PC-9 (cell line): ENCODE measurements at regions not wholly inside any gene's neighbourhood (a gene's known extent, or its start where the extent isn't known, plus 50 kb on each side); places are given as distances from the start of the nearest gene placed in this dataset.

Experiments used
- EZH2 ChIP-seq: fragments of 200-600 bp; sonication (generic); IDR thresholded peaks from 2 replicates; pipeline ENCODE4 v1.8.0; 2017; ENCODE audit warnings: antibody characterized with exemption, low read depth
- TF ChIP-seq, protein P1 (sequence below): fragments of 200-600 bp; sonication (generic); conservative IDR thresholded peaks from 2 replicates; pipeline ENCODE4 v1.6.1; 2017; ENCODE audit warnings: mixed run types, antibody characterized with exemption, mild to moderate bottlenecking, moderate library complexity

DNA sequence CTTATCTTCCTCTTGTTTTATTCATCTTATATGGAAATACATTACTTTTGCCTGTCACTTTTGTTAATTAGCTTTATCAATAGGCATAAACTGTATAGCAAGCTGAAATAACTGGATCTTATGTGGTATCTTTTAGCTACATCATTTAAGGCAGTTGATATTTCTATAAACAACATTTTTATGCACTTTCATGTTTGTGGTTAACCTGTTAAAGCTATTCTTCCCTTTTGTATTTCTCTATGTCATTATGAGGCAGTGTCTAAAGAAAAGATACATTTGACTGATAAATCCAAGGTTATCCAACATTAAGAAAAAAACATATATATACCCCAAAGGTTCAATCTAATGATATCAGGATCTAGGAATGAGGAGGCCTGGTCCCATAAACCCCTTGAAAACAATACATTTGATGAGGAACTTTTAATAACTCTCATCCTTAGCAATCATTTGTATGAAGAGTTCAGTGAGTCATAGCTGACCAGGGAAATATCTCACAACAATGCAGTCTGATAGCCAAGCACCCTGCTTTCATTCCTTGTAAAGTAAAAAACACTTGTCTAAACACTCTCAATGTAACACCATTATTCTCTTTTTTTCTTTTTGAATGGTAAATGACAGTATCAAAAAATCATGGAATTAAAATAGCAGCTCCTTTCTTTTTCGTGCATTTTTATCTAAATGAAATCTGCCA is 300.9 kb downstream of the NEBL start:
- TF ChIP-seq EZH2 = no peak
- TF ChIP-seq, protein P1, sequence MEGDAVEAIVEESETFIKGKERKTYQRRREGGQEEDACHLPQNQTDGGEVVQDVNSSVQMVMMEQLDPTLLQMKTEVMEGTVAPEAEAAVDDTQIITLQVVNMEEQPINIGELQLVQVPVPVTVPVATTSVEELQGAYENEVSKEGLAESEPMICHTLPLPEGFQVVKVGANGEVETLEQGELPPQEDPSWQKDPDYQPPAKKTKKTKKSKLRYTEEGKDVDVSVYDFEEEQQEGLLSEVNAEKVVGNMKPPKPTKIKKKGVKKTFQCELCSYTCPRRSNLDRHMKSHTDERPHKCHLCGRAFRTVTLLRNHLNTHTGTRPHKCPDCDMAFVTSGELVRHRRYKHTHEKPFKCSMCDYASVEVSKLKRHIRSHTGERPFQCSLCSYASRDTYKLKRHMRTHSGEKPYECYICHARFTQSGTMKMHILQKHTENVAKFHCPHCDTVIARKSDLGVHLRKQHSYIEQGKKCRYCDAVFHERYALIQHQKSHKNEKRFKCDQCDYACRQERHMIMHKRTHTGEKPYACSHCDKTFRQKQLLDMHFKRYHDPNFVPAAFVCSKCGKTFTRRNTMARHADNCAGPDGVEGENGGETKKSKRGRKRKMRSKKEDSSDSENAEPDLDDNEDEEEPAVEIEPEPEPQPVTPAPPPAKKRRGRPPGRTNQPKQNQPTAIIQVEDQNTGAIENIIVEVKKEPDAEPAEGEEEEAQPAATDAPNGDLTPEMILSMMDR = no peak
